B cell (primary cell): ENCODE measurements at regions not wholly inside any gene's neighbourhood (a gene's known extent, or its start where the extent isn't known, plus 50 kb on each side); places are given as distances from the start of the nearest gene placed in this dataset.

Source experiments
- ATAC-seq: fragments of 200-7000 bp; cut with Tn5 transposase; one replicate; pipeline ENCODE4 v1.10.0; 2021; ENCODE audit warnings: low read depth, mild to moderate bottlenecking, moderate number of reproducible peaks, moderate library complexity
- CTCF ChIA-PET: fragments of 350-600 bp; sonication (Branson Sonifier 250); formaldehyde crosslinking; loops from one replicate; lab custom pipeline; 2021; ENCODE audit warnings: antibody characterized with exemption, inconsistent platforms; lab: Charles Lee
- POLR2A ChIA-PET: fragments of 350-600 bp; sonication (Branson Sonifier 250); formaldehyde crosslinking; loops from one replicate; lab custom pipeline; 2021; ENCODE audit warnings: antibody characterized with exemption; lab: Charles Lee
- DNase-seq: peaks from one replicate; pipeline ENCODE4 v3.0.0; 2013
- H2AFZ ChIP-seq: 2 replicates; pipeline ENCODE4 v1.6.1; 2012; ENCODE audit warnings: mild to moderate bottlenecking, low read depth, low read length; ENCODE audit not compliant: insufficient read depth, poor library complexity, severe bottlenecking
- H3K27ac ChIP-seq, 2 donors: 1 replicate in 1 of 2; 2 replicates in 1 of 2; pipeline ENCODE4 v1.5.1; 2012 to 2013; ENCODE audit warnings: low read length in 2 of 2, mild to moderate bottlenecking in 2 of 2, moderate library complexity in 1 of 2
- H3K27me3 ChIP-seq, 4 experiments: fragments of 200-600 bp in 1 of 4; sonication (generic) in 1 of 4; replicated peaks in 1 of 4; 1 replicate in 2 of 4; 2 replicates in 2 of 4; pipeline versions ENCODE4 v1.6.1 to v1.7.0; 2013 to 2016; ENCODE audit warnings: low read length in 3 of 4, mild to moderate bottlenecking in 2 of 4, mixed read lengths in 1 of 4, moderate library complexity in 1 of 4; ENCODE audit not compliant: insufficient read depth in 4 of 4, control insufficient read depth in 3 of 4; ENCODE audit errors: control extremely low read depth in 1 of 4
- H3K36me3 ChIP-seq, 2 experiments: replicated peaks in 1 of 2; 1 replicate in 1 of 2; 2 replicates in 1 of 2; pipeline versions ENCODE4 v1.6.1 to v1.7.1; 2013; ENCODE audit warnings: low read length in 1 of 2; ENCODE audit not compliant: insufficient read depth in 2 of 2, control insufficient read depth in 1 of 2; ENCODE audit errors: control extremely low read depth in 1 of 2, extremely low read depth in 1 of 2
- H3K4me1 ChIP-seq, 2 donors: fragments of 200-600 bp in 1 of 2; sonication (generic) in 1 of 2; 1 replicate in 1 of 2; 2 replicates in 1 of 2; pipeline versions ENCODE4 v1.5.1 to v1.6.1; 2013 to 2017; ENCODE audit warnings: low read length in 2 of 2; ENCODE audit not compliant: control insufficient read depth in 2 of 2, insufficient read depth in 2 of 2
- H3K4me2 ChIP-seq: replicated peaks from 2 replicates; pipeline ENCODE3; 2012; ENCODE audit warnings: mild to moderate bottlenecking, low read depth, low read length; ENCODE audit not compliant: poor library complexity, severe bottlenecking
- H3K4me3 ChIP-seq, 5 experiments: fragments of 200-600 bp in 1 of 5; sonication (generic) in 1 of 5; 1 replicate in 3 of 5; 2 replicates in 2 of 5; pipeline versions ENCODE4 v1.5.1 to v1.7.0; 2011 to 2016; ENCODE audit warnings: low read length in 4 of 5, mild to moderate bottlenecking in 4 of 5, low read depth in 2 of 5, control low read depth in 1 of 5, moderate library complexity in 1 of 5; ENCODE audit not compliant: insufficient read depth in 1 of 5; ENCODE audit errors: control extremely low read depth in 1 of 5, extremely low read depth in 1 of 5
- H3K79me2 ChIP-seq: fragments of 200-600 bp; sonication (generic); one replicate; pipeline ENCODE4 v1.6.0; 2016; ENCODE audit warnings: low read length; ENCODE audit not compliant: control insufficient read depth, insufficient read depth
- H3K9ac ChIP-seq: fragments of 200-600 bp; sonication (generic); 2 replicates; pipeline ENCODE4 v1.6.1; 2017; ENCODE audit warnings: mild to moderate bottlenecking, low read length, moderate library complexity
- H3K9me3 ChIP-seq, 3 donors: one replicate each; pipeline versions ENCODE4 v1.6.1 to v1.7.1; 2013; ENCODE audit warnings: low read length in 2 of 3; ENCODE audit not compliant: control insufficient read depth in 2 of 3, insufficient read depth in 1 of 3; ENCODE audit errors: control extremely low read depth in 1 of 3
- H4K20me1 ChIP-seq: 2 replicates; pipeline ENCODE4 v1.6.0; 2012; ENCODE audit warnings: mild to moderate bottlenecking, low read length; ENCODE audit not compliant: insufficient read depth, control insufficient read depth, poor library complexity, severe bottlenecking
- H3K27ac Mint-ChIP-seq: one replicate; pipeline ENCODE4 v1.8.0; 2021; ENCODE audit warnings: mixed read lengths
- H3K27me3 Mint-ChIP-seq: one replicate; pipeline ENCODE4 v1.8.0; 2021; ENCODE audit warnings: mixed read lengths
- H3K4me1 Mint-ChIP-seq: one replicate; pipeline ENCODE4 v1.8.0; 2021; ENCODE audit warnings: mixed read lengths
- H3K4me3 Mint-ChIP-seq: one replicate; pipeline ENCODE4 v1.8.0; 2021; ENCODE audit warnings: mixed read lengths
- H3K9me3 Mint-ChIP-seq: one replicate; pipeline ENCODE4 v1.8.0; 2022; ENCODE audit warnings: mixed read lengths; ENCODE audit not compliant: insufficient read depth
- CTCF ChIP-seq: fragments of 200-600 bp; IDR thresholded peaks from one replicate; pipeline ENCODE4 v1.8.0; 2022; ENCODE audit warnings: antibody characterized with exemption, mild to moderate bottlenecking
- EZH2 ChIP-seq: IDR thresholded peaks from 2 replicates; pipeline ENCODE4 v1.6.1; 2012; ENCODE audit warnings: borderline replicate concordance, low read depth, mild to moderate bottlenecking, moderate library complexity, low read length; ENCODE audit not compliant: insufficient read depth, poor library complexity, severe bottlenecking
- WGBS: methylation state at CpG from one replicate; pipeline ENCODE4 v1.1.5; 2013; ENCODE audit warnings: missing lambda C conversion rate; ENCODE audit not compliant: insufficient coverage; 5-methylcytosine and 5-hydroxymethylcytosine counted together
- intact Hi-C: fragments of 100-400 bp; cut with micrococcal nuclease; formaldehyde crosslinking; loops from one replicate; pipeline ENCODE4 v1.10.0; 2022

- Histone ChIP-seq H3K9ac (no peak overlapping the region), H3K36me3 (no peaks in the 10 kb centered on the region), H3K27ac (no peak overlapping the region), H3K4me1 (no peaks in the 10 kb centered on the region), H3K4me3 (no peak overlapping the region), H3K9me3 (peaks cover 0 to 3% (median 0%) of the 10 kb centered on the region in 3 donors), H4K20me1 (no peaks in the 10 kb centered on the region), H3K27me3 (no peaks in the 10 kb centered on the region), H2AFZ (no peak overlapping the region), H3K79me2 (no peaks in the 10 kb centered on the region), H3K4me2 (no peak overlapping the region)
- no peak overlapping the region for H3K27ac Mint-ChIP-seq
- ChIA-PET CTCF (no interaction called here), POLR2A (no interaction called here)
- no peaks in the 10 kb centered on the region for H3K27me3 Mint-ChIP-seq
- no peaks in the 10 kb centered on the region for H3K4me1 Mint-ChIP-seq
- TF ChIP-seq EZH2 = no peak
- TF ChIP-seq CTCF = no peak
- H3K9me3 Mint-ChIP-seq = peaks cover 6% of the 10 kb centered on the region
- intact Hi-C loops = no loop called here
- DNase-seq = no peak
- no peak for ATAC-seq
- no peak overlapping the region for H3K4me3 Mint-ChIP-seq
- no CpG with 5 or more reads among the region's 1 CpG for WGBS
Observed at GRCh38 chr2:4415810-4416413, 712.5 kb downstream of the DCDC2C start.

GRCh38 chr2:4416431-4416830, 713.1 kb downstream of the DCDC2C start:
- WGBS = 93% methylated on average over 2 of the region's 4 CpGs
- Histone ChIP-seq H3K79me2 (no peaks in the 10 kb centered on the region), H3K9me3 (peaks cover 0 to 3% (median 0%) of the 10 kb centered on the region in 3 donors), H3K4me1 (no peaks in the 10 kb centered on the region), H3K27me3 (no peaks in the 10 kb centered on the region), H3K4me3 (no peak overlapping the region), H4K20me1 (no peaks in the 10 kb centered on the region), H2AFZ (no peak overlapping the region), H3K9ac (no peak overlapping the region), H3K36me3 (no peaks in the 10 kb centered on the region), H3K27ac (no peak overlapping the region), H3K4me2 (no peak overlapping the region)
- H3K9me3 Mint-ChIP-seq = peaks cover 6% of the 10 kb centered on the region
- TF ChIP-seq EZH2 (no peak), CTCF (no peak)
- POLR2A ChIA-PET = no interaction called here
- intact Hi-C loops = no loop called here
- H3K4me1 Mint-ChIP-seq = no peaks in the 10 kb centered on the region
- no peak overlapping the region for H3K27ac Mint-ChIP-seq
- H3K4me3 Mint-ChIP-seq = no peak overlapping the region
- CTCF ChIA-PET = no interaction called here
- DNase-seq = no peak
- no peaks in the 10 kb centered on the region for H3K27me3 Mint-ChIP-seq
- ATAC-seq = no peak
